ENCODE measurements at regions not wholly inside any gene's neighbourhood (a gene's known extent, or its start where the extent isn't known, plus 50 kb on each side); places are given as distances from the start of the nearest gene placed in this dataset.

DNA sequence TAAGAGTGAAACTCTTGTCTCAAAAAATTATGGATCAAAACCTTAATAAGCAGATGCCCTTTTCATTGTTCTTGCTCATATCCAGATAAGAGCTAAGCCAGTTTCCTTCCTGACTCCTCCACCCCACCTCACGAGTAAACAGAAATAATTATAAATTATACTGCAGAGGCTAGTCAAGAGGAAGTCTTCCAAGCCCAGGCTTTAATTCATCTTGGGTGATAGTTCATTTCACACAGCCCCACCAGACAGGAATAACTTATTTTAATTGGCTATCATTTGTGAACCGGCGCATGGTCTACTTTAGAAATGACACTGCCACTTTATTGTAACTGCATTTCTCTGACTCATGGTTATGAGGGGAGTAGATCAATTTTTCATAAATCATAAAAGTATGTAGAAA lies 102.0 kb downstream of the BTBD3 start:
- CTCF ChIA-PET (ENCODE audit: partially characterized antibody) = no interaction called here
- no peak overlapping the region for H3K14ac ChIP-seq (ENCODE audit: insufficient read length)
- H3K4me3 ChIP-seq (ENCODE audit: extremely low read depth in 1 of 4, insufficient read depth in 2 of 4, low read depth in 3 of 4, low read length in 4 of 4) = no peak overlapping the region
- no peak overlapping the region for H2BK15ac ChIP-seq (ENCODE audit: low read length)
- H3K36me3 ChIP-seq (ENCODE audit: control insufficient read depth in 2 of 4, insufficient read depth in 4 of 4, low read length in 3 of 4) = no peaks in the 10 kb centered on the region
- no peak overlapping the region for H3K23ac ChIP-seq (ENCODE audit: insufficient read length)
- H3K4me1 ChIP-seq (replicated peaks in 1 of 4; ENCODE audit: control insufficient read depth in 3 of 4, insufficient read depth in 4 of 4, low read length in 3 of 4) = no peaks in the 10 kb centered on the region
- H3K27ac ChIP-seq (ENCODE audit: low read depth, low read length) = no peak overlapping the region
- H2AFZ ChIP-seq (ENCODE audit: low read length) = no peak overlapping the region
- H3K79me1 ChIP-seq (ENCODE audit: low read depth, low read length) = no peaks in the 10 kb centered on the region
- no peak overlapping the region for H3K56ac ChIP-seq (replicated peaks; ENCODE audit: insufficient read length, low read depth, low read length)
- H3K18ac ChIP-seq (ENCODE audit: extremely low read depth, low read length) = no peak overlapping the region
- H4K8ac ChIP-seq (ENCODE audit: extremely low read depth, insufficient read depth, low read length) = no peak overlapping the region
- H4K5ac ChIP-seq (ENCODE audit: insufficient read length, low read depth, low read length) = no peak overlapping the region
- no peak overlapping the region for H2BK20ac ChIP-seq (ENCODE audit: low read length)
- no peaks in the 10 kb centered on the region for H4K20me1 ChIP-seq (replicated peaks in 1 of 2; ENCODE audit: control insufficient read depth in 1 of 2, insufficient read depth in 2 of 2, low read length in 2 of 2)
- H3K9me3 ChIP-seq (ENCODE audit: insufficient read depth in 2 of 2, low read depth in 1 of 2, low read length in 1 of 2) = no peaks in the 10 kb centered on the region
- no peak overlapping the region for H3K4ac ChIP-seq (replicated peaks; ENCODE audit: insufficient read length, low read depth, low read length)
- no peak overlapping the region for H3K9ac ChIP-seq (replicated peaks in 1 of 4; ENCODE audit: extremely low read depth in 1 of 4, low read depth in 3 of 4, low read length in 3 of 4)
- no peak overlapping the region for H2BK12ac ChIP-seq (ENCODE audit: low read depth, low read length)
- POLR2A ChIA-PET (ENCODE audit: partially characterized antibody) = no interaction called here
- H3K79me2 ChIP-seq (ENCODE audit: control insufficient read depth in 1 of 2, insufficient read depth in 2 of 2, low read length in 2 of 2) = no peaks in the 10 kb centered on the region
- TF ChIP-seq MAFK (IDR thresholded peaks at IDR 0.05; ENCODE audit: low read depth, low read length) (no peak), ATF3 (IDR thresholded peaks at IDR 0.05; ENCODE audit: insufficient read depth, low read depth, low read length) (no peak), YY1 (IDR thresholded peaks at IDR 0.05; ENCODE audit: low read depth, low read length) (no peak), SAP30 (IDR thresholded peaks at IDR 0.05; ENCODE audit: insufficient read depth, insufficient replicate concordance, low read length) (no peak), CBX8 (IDR thresholded peaks at IDR 0.05; ENCODE audit: borderline replicate concordance, low read depth, low read length) (no peak), KDM5A (IDR thresholded peaks at IDR 0.05; ENCODE audit: low read length) (no peak)
- no peaks in the 10 kb centered on the region; the same call in 1 of the 2 replicates for H3K23me2 ChIP-seq (ENCODE audit: low read depth, low read length)
- H3K4me2 ChIP-seq (ENCODE audit: insufficient read depth in 1 of 2, low read depth in 2 of 2, low read length in 2 of 2) = no peak overlapping the region
- H2AK5ac ChIP-seq (ENCODE audit: low read depth, low read length) = no peak overlapping the region
- no peak overlapping the region for H4K91ac ChIP-seq (replicated peaks; ENCODE audit: insufficient read length, low read length)
- no peak overlapping the region for H2BK5ac ChIP-seq (ENCODE audit: low read depth, low read length)
- 90% methylated on average over 3 of the region's 3 CpGs; no CpG with 5 or more reads in 1 of the 2 experiments for WGBS, 2 experiments (ENCODE audit: extremely low coverage in 1 of 2, insufficient coverage in 1 of 2, insufficient read length in 1 of 2, insufficient replicate concordance in 2 of 2, low coverage in 1 of 2, low lambda C conversion rate in 2 of 2, missing lambda C conversion rate in 1 of 2)
- no peak for DNase-seq (ENCODE audit: low read depth in 1 of 2, low spot score in 2 of 2)
- FAIRE-seq = no peak
- H3K27me3 ChIP-seq (replicated peaks in 1 of 4; ENCODE audit: control insufficient read depth in 3 of 4, extremely low read depth in 1 of 4, insufficient read depth in 3 of 4, low read length in 3 of 4) = no peaks in the 10 kb centered on the region
- H2BK120ac ChIP-seq (replicated peaks; ENCODE audit: low read depth, low read length) = no peak overlapping the region

All from H1 (cell line).